ENCODE measurements at regions not wholly inside any gene's neighbourhood (a gene's known extent, or its start where the extent isn't known, plus 50 kb on each side); places are given as distances from the start of the nearest gene placed in this dataset.

GRCh38 chr9:80646211-80646610 lies 1043.1 kb downstream of the TLE1 start:
- no peak for TF ChIP-seq CTCF (IDR thresholded peaks at IDR 0.05; ENCODE audit: low read length, missing control alignments)
- DNase-seq (ENCODE audit: low read depth), result no peak
- no peak overlapping the region for H3K4me3 ChIP-seq (replicated peaks; ENCODE audit: low read depth, low read length)

DNA sequence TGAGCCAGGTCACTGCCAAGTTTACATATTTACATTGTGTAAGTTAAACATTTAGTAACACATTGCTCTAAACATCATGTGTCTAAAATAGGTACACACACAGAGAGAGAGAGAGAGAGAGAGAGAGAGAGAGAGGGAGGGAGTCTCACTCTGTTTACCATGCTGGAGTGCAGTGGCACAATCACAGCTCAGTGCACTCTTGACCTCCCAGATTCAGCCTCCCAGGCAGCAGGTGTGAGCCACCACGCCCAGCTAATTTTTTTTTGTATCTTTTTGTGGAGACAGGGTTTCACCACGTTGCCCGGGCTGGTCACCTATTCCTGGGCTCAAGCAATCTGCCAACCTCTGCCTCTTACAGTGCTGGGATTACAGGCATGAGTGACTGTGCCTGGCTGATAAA lies 1045.3 kb downstream of the TLE1 start:
- TF ChIP-seq CTCF (IDR thresholded peaks at IDR 0.05; ENCODE audit: low read length, missing control alignments), result no peak
- no peak for DNase-seq (ENCODE audit: low read depth)
- no peak overlapping the region for H3K4me3 ChIP-seq (replicated peaks; ENCODE audit: low read depth, low read length)

DNA sequence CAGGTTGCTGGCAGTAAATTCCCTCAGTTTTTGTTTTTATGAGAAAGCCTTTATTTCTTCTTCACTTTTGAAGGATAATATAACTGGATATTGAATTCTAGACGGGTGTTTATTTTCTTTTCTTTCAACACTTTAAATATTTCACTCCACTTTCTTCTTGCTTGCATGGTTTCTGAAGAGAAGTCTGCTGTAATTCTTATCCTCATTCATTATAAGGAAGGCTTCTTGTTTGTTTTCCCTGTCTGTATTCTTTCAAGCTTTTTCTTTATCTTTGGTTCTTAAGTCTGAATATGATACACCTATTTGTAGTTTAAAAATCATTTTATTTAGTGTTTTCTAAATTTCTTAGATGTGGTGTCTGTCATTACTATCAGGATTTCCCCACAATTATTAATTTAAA lies 1054.3 kb downstream of the TLE1 start:
- DNase-seq (ENCODE audit: low read depth), result no peak
- no peak overlapping the region for H3K4me3 ChIP-seq (replicated peaks; ENCODE audit: low read depth, low read length)
- TF ChIP-seq CTCF (IDR thresholded peaks at IDR 0.05; ENCODE audit: low read length, missing control alignments), result no peak

DNA sequence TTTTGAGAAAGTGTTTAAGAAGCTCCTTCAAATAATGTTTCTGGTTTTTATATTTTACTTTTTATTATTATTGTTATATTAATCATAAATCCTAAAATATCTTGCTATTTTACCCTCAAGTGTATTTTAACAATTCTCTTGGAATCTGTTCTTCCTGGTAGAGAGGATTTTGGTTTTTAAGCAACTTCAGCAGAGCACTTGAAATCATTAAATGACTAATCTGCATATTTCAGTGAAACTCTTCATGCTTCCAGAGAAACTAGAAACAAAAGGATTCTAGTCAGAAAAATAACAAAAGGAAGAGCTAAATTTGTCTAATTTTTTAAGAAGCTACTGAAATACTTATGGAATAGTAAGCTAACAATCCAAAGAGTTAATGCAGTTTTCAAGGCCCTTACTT lies 1057.3 kb downstream of the TLE1 start:
- no peak for TF ChIP-seq CTCF (IDR thresholded peaks at IDR 0.05; ENCODE audit: low read length, missing control alignments)
- no peak for DNase-seq (ENCODE audit: low read depth)

GRCh38 chr9:80622508-80622907 lies 1050.7 kb downstream of the TLE4 start:
- DNase-seq (ENCODE audit: low read depth), result no peak
- TF ChIP-seq CTCF (IDR thresholded peaks at IDR 0.05; ENCODE audit: low read length, missing control alignments), result no peak
- no peak overlapping the region for H3K4me3 ChIP-seq (replicated peaks; ENCODE audit: low read depth, low read length)

More for the DNA sequence above, 1057.3 kb downstream of the TLE1 start:
- no peak overlapping the region for H3K4me3 ChIP-seq (replicated peaks; ENCODE audit: low read depth, low read length)

DNA sequence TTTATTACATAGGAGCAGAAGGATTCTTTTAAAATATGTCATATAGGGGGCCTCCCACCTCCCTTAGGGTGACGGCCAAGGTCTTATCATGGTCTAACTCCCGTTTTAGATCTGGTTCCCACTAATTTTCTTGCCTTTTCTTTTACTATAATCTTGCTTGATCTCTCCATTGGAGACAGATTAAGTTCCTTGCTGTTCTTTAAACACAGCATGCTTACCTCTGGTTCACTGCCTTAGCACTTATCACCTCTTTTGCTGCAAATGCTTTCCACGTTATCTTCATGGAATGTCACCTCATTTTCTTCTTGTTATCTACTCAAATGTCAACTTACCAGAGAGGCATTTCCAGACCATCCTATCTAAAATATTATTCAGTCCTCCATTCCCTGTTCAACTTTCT lies 1047.6 kb downstream of the TLE4 start:
- no peak for DNase-seq (ENCODE audit: low read depth)
- no peak for TF ChIP-seq CTCF (IDR thresholded peaks at IDR 0.05; ENCODE audit: low read length, missing control alignments)
- no peak overlapping the region for H3K4me3 ChIP-seq (replicated peaks; ENCODE audit: low read depth, low read length)

DNA sequence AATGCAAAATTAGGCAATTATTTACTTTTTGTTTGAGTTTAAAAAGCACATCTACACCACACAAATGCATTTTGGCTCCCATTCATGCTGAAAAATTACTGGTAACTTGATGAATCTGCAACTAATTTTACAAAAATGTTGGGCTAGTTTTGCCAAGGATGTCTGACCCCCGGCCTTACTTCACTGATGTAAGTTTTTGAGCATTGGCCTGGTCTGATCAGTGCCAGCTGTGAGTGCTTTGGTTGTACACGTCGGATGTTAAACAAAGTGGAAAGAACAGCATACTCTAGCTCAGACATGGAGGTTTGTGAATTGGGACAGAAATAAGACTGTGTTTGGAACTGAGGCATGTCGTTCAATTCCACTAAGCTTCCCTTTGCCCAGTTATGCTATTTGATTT lies 1044.2 kb downstream of the TLE4 start:
- TF ChIP-seq CTCF (IDR thresholded peaks at IDR 0.05; ENCODE audit: low read length, missing control alignments), result no peak
- no peak overlapping the region for H3K4me3 ChIP-seq (replicated peaks; ENCODE audit: low read depth, low read length)
- no peak for DNase-seq (ENCODE audit: low read depth)

Data from fibroblast of pulmonary artery (primary cell).